Fibroblast of upper back skin (primary cell): ENCODE measurements at regions not wholly inside any gene's neighbourhood (a gene's known extent, or its start where the extent isn't known, plus 50 kb on each side); places are given as distances from the start of the nearest gene placed in this dataset.
"Not testable (repeated sequence)": the region's sequence is repeated elsewhere in the genome, so short reads cannot be mapped to it uniquely, and the experiment has no call there.

Source experiments
- DNase-seq: peaks from one replicate; pipeline ENCODE4 v3.0.0-alpha.2; 2013

DNA sequence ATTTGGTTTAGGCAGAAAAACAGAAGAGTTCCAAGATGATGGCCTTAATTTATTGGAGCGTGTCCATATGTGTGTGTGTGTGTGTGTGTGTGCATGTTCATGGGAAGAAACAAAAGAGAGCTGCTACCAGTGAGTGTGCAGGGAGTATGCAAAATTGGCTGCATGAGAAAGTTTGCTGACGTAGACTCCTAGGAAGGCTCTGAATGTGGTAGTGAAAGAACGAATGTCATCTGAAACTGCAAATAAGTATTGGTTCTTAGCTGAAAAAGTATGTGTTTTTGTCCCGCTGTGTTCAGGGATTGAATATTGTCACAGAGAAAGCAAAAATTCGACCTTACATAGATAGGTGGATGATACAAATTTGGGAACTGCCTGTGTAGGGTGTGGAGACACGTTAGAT, 542.6 kb upstream of the COX7C start:
- DNase-seq = no peak

DNA sequence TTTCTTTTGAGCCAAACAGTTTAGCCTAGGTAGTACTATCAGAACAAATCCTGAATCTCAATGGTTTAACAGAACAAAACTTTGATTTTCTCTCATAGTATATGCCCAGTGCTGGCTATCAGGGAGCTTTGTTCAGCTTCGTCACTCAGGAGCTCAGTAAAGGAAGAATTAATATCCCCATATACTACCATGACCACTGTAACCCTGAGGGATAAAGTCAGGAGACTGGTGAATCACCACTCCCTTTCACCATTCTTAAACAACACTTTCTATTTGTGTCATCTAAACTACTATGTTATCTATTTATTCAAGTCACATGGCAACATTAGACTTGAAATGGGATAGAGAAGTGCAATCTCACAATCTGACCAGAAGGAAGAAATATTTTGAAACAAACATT, 522.6 kb upstream of the COX7C start:
- DNase-seq = no peak

DNA sequence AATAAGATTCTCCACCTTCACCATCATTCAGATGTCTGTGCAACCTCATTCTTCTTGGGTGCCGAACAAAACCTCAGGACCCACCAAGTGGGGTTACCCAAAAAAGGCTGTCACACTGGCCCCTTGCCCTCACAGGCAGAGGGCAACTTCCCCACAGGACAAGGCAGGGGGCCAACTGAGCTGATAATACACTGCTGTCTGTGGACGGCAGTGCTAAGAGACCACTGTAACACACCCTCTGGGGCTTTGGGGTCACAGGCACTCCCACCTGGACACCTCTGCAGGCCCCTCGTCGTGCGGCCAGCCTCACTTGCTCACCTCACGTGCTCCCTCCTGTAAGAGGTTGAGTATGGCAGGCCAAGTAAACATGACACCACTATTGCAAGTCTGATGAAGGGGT, 515.8 kb upstream of the COX7C start:
- no peak for DNase-seq

DNA sequence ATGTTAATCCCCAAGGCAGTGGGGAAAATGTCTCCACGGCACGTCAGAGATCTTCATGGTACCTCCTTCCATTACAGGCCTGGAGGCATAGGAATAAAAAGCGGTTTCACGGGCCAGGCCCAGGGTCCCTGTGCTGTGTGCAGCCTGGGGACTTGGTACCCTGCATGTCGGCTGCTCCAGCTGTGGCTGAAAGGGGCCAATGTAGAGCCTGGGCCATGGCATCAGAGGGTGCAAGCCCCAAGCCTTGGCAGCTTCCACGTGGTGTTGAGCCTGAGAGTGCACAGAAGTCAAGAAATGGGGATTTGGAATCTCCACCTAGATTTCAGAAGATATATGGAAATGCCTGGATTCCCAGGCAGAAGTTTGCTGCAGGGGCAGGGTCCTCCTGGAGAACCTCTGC, 508.9 kb upstream of the COX7C start:
- no peak for DNase-seq

DNA sequence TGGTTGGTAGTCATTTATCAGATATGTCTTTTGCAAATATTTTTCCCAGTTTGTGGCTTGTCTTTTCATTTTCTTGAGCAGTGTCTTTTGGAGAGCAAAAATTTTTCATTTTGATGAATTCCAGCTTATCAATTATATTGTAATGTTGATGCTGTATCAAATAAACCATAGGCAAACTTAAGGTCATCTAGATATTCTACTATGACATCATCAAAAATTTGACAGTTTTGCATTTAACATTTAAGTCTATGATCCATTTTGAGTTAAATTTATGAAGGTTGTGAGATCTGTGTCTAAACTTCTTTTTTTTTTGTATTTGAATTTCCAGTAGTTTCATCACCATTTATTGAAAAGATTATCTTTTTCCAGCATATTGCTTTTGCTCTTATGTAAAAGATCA, 505.5 kb upstream of the COX7C start:
- DNase-seq = no peak

DNA sequence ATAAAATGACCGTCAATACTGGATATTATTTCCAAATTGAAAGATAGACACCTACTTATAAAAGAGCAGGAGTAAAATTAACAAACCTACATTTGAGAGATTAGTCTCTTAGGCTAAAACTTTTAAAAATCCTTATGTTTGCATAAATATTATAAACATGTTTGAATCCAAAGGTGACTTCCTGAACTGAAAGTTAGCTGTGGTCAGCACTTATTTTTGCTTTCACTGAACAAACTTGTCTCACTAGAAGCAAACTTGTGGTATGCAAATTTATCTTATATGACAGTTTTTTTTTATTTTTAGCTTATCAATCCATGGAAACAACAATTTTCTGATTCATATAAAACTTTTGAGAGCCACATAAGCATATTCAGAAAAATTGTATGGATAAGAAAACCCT, 502.6 kb upstream of the COX7C start:
- no peak for DNase-seq

DNA sequence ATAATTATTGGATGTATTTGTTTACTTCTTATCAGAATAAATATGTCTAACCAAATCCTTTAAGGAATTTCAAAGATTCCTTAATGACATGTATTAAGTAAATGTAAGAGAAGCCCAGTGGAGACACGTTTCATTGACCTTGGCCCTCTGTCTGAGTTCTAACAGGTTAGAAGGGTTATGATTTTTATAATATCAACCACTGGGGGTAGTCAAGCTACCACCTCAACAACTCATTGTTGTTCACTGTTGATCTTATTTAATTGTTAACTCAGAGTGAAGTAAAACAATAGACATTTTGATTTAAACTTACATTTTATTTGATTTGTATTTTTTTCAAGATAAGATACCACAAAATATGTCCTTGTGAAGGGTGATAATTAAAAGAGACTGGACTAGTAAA, 499.2 kb upstream of the COX7C start:
- no peak for DNase-seq

DNA sequence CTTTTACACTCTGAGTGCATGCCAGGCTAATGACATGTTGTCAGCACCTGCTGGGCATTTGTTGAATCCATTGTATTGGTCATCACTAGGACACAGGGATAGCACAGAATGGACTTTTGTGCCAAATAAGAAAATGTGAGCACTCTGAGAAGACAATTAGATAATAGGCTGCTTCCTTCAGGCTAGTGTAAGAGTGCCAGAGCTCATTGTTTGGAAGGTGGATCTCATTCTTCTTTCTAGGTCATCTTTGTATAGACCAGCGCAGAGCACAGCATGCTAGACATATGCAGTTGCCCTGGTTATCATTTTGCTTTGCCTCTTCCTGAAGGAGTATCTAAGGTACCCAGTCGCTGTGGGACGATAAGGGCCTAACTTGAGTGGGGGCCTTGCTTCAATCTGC, 493.4 kb upstream of the COX7C start:
- DNase-seq = no peak

DNA sequence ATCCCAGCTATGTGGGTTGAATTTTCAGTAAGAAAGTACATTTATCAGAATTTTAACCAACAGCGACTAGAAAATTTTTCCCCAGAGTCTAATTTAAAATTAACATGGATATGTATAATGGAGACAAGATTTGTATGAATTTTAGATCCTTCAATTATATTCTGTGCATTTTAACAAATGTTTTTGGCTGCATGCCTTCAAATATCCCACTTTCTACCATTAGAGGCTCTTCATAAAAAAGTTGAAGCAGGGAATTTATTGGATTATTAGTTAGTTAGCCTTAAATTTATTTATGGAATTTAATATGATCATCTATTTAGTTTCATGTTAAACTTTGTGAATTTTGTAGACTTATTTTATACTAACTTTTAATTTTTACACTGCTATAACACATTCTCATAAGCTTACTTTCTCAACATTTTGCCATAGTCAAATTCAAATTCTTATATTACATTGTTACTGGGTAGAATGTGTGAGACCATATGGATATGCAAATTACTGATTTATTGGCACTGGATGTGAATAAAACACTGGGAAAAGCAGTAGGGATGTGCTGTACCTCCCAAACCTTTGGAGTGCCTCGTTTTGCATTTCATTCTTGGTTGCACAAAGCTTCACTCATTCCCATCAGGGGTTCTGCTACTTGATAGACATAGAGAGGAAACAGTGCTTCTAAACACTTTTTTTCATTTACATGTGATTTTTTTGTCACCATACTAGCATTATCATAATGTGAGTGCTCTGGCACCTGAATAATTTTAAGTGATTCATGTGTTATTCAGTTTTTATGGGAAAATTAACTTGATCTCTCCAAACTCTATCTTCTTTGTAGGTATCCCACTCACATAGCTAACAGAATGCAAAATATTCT, 491.8 kb upstream of the COX7C start:
- no peak for DNase-seq

DNA sequence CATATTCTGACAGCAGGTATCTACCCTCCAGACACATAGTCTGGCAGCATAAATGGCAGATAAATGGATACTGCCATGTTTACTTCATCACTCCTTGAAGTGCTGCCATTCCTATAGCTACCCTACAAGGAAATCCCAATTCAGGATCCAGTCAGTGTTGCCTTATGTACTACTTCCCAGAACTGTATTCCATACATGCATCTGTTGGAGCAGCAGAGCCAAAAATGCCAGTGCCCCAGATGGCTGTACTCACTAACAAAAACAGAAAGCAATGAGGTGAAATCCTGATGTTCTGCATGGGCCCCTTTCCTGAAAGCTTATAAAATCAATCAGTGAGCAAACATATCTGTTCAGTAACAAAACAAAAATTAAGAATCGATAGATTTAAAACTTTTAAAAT, 490.0 kb upstream of the COX7C start:
- no peak for DNase-seq

DNA sequence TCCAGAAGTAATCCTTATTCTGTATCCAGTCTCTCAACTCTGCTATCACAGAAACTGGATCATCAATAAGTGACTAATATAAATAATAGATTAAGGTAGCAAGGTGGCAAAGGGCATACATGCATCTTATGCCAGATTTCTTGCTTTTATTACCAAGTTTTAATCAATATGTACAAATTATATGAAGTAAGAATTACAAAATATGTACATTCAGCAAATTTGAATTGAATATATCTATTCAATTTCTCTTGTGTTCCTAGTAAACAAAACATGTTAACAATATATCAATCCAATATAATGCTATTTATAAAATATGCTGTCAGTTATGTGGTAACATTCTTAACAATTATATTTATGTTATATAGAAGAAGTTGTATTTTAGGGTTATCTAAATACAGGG, 488.7 kb upstream of the COX7C start:
- DNase-seq = no peak

DNA sequence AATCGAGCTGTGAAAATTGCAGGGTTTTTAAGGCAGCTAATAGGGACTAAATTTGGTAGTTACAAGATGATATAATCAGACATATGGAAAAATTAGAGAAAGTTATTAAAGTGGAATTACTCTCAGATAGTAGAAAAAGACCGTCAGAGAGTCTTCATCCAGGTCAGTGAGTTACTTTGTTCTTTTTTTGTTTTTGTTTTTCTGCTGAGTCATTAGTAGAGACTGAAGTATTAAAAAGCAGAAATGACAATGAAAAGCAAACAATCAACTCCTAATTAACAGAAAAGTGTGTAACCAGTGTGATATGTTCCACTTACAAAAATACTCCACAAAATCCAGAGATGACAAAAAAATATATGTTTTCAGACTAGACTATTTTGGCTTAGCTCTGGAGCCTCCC, 480.4 kb upstream of the COX7C start:
- no peak for DNase-seq

DNA sequence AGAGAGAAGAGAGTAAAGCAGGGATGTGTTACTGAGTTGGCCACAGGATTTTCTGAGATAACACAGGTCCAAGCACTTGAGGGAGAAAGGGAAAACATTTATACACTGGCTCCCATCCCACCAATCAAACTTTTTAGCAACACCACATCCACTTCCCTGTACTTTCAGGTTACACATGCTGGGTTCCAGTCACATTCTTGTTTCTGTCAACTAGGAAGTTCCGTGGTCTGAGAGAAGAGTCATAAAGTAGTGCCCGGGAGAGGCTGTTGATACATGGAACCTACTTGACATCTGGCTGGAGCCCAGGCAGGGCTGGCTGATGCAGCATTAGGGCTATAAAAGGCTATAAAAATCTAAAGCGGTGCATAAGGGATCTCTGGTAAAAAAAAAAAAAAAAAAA, 473.9 kb upstream of the COX7C start:
- DNase-seq = no peak

DNA sequence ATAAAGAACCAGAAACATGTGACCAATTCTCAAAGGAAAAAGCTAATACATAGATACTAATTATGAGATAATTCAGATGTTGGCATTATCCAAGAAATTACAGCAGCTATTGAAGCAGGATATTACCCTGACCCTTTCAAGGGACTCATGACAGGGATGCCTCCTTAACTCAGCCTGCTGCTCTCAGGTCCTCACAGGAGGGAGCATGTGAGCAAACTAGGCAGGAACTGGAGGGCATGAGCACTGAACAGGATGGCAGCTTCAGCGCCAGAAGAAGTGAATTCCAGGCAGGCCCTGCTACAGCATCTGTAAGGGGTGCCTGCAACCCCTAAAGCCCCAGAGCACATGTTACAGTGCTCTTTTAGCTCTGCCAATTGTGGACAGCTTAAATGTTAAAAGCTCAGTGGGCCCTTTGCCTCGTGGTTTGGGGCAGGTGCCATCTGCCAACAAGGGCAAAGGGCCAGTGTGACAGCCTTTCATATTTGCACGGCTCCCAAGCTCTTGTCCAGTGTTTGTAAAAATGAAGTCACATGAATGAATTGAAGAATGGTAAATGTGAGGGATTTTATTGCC, 464.7 kb upstream of the COX7C start:
- DNase-seq = no peak

DNA sequence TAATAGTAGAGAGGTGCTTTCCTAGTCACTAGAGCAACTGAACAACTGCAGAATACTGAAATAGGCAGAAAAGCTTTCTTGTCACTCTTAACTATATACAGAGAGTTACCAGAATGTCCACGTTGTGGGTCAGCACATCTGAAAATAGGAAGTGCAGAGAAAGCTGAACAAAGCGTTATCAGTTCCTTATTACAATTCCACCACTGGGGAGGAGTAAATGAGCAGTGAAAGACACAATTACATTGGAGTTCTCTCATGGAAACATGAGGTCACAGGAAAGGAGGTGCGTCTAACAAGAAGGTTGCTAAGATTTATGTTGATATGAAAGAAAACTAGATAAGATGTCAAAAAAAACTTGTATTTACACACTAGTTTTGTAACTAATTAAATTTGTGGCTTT, 461.9 kb upstream of the COX7C start:
- no peak for DNase-seq

DNA sequence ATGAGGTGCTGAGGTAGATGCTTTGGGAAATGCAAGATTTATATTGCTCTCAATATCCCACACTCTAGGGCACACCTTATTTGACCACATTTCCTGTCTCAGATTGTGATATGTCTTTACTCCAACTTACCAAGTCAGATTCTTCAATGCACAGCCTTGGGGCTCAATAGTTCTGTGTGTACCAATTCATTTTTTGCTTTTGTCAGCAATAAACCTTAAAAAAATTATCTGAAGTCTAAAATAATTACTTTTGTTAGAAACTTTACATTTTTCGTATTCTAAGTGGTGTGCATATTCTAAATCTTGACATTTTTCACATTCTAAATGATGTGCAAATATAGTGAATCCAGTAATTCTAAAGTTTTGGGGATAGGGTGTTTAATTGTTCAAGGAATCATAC, 447.5 kb upstream of the COX7C start:
- DNase-seq = no peak

DNA sequence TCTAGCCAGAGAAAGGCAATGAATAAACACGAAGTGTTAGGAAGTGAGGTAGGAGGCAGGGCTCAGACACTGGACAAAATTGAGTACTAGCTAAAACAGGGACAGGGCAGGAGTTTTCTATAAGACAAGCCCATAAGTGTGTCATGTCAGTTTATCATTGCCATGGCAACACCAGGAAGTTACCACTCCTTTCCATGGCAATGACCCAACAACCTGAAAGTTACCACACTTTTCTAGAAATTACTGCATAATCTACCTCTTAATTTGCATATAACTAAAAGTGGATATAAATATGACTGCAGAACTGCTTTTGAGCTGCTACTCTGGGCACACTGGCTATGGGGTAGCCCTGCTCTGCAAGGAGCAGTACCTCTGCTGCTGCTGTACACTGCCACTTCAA, 442.5 kb upstream of the COX7C start:
- DNase-seq = no peak

DNA sequence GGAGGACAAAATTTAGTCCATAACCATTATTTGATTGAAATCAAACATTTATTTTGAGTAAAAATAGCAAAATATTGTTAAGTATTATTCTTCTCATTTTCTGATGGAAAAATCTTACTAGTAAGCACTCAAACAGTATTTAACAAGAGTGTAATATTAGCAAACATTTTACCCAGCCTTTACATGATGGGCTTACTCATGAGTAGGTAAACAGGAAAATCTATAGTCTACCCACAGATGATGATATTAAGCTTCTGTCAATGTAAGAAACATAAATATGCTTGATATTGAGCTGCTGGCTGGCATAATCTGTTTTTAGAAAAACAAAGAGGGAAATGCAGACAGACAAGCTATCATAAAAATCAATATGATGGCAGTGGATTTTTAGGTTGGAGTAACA, 418.5 kb upstream of the COX7C start:
- DNase-seq = no peak

DNA sequence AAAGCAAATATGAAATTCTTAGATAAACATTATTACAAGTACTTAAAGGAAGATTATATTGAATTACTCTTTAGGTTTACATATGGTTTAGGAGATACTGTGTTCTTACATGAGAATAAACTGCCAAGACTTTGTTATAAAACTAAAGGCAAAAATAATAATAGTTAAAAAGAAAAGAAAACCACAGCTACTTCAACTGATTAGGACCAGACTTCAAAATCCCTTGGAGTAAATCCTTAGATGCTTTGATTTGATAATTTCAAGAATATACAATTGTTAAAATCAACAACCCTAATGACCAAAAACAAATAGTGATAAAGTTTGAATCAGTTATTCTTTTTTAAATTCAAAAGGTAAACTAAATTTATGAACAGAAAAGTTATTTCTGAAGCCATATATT, 389.6 kb upstream of the COX7C start:
- no peak for DNase-seq

DNA sequence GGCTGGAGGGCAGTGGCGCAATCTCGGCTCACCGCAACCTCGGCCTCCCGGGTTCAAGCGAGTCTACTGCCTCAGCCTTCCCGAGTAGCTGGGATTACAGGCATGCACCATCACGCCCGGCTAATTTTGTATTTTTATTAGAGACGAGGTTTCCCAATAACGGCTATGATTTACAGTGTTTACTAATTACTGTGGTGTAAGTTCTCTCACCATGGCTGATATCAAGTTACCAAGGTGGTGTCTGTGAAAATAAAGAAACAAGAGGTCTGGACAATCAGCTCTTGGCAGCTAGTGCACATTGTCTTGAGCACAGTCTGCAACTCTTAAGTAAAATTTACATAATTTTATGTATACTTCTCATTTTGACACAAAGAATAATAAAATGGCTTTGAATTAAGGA, 385.5 kb upstream of the COX7C start:
- no peak for DNase-seq

DNA sequence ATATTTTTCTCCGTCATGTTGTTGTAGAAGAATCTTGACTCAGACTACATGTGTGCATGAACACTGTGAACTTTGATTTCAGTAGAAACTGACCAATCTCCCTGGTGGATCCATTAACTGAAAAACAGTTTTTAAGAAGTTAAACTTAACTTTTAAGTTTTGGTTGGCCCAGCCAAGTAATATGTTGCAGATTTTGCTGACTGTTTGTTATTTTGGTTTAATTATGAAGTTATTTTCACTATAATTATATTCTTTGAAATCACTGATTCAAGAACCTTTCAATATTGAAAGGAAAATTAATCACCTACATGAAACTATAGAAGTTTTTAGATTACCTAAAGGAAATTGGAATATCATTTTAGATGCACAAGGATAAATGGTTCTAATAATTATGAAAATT, 373.6 kb upstream of the COX7C start:
- no peak for DNase-seq

DNA sequence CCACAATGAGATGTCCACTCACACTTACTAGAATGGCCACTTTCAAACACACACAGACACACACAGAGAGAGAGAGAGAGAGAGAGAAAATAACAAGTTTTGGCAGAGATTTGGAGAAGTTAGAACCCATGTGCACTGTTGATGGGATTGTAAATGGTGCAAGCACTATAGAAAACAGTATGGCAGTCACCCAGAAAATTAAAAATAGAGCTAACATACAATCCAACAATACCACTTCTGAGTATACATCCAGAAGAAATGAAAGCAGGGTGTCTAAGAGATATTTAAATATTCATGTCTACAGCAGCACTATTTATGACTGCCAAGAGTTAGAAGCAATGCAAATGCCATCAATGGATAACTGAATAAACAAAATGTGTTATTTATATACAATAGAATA, 359.9 kb upstream of the COX7C start:
- DNase-seq = no peak

DNA sequence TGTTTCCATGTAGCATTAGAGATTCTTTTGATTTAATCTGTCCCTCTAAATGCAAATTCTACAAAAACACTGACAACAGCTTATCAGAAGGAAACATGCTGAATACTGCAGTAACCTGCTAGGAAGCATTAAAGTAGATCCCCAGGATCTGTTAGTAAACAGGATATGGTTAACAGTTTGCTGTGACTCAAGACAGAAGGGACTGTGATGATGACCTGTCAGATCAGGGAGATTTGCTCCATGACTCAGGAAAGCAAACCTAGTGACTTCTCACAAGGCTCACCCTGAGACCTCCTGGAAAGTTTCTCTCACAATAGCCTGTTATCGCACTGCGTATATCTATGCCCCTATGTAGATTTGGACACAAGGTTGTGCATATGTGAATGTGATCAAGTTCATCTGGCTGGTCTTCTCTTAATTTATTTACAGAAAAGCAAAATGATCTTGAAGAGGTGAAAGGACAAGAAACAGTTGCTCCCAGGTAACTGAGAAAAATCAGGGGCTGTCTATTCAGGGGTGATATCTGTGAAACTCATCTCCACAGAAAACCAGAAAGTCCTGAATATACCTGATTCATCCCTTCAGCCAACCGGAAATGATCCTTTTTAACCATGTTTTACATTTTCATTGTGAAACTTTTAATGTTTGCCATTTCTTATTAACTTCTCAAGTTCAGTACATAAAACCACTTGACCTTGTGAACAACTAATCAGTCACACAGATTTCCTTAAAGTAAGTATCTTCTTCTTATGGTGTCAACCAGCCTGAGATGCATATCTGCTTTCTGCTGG, 333.1 kb upstream of the COX7C start:
- DNase-seq = not testable (repeated sequence)

DNA sequence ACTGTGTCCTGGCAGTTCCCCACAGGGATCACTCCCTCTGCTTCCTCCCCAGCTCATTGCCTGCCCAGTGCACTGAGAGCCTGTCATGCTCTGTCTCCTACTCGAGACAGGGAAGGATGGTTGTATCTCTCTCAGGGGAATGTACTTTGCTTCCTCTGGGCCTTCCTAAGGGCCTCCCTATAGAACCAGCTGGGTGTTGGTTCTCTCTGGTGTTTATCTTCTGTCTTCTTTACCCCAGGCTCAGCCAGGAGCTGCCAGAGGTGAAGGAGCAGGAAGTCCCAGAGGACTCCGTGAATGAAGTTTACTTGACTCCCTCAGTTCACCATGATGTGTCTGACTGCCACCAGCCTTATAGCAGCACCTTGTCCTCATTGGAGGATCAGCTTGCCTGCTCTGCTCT, 330.3 kb upstream of the COX7C start:
- DNase-seq = not testable (repeated sequence)
